Uterus (tissue), 3 donors: ENCODE measurements at regions not wholly inside any gene's neighbourhood (a gene's known extent, or its start where the extent isn't known, plus 50 kb on each side); places are given as distances from the start of the nearest gene placed in this dataset.
"Not testable (repeated sequence)": the region's sequence is repeated elsewhere in the genome, so short reads cannot be mapped to it uniquely, and the experiment has no call there.

Source experiments
- DNase-seq, 2 donors: peaks; one replicate each; pipeline ENCODE4 v3.0.0-alpha.2; 2019 to 2020
- H3K27ac ChIP-seq, 2 donors: fragments of 200-600 bp; sonication (generic); 1 replicate in 1 of 2; 2 replicates in 1 of 2; pipeline ENCODE4 v1.5.1; 2016 to 2018
- H3K27me3 ChIP-seq, 2 donors: fragments of 200-600 bp; sonication (generic); one replicate each; pipeline ENCODE4 v1.5.1; 2018 to 2019; ENCODE audit warnings: control low read depth in 1 of 2
- H3K36me3 ChIP-seq, 2 donors: fragments of 200-600 bp; sonication (generic); one replicate each; pipeline ENCODE4 v1.5.1; 2019; ENCODE audit warnings: control low read depth in 1 of 2
- H3K4me1 ChIP-seq, 2 donors: fragments of 200-600 bp; sonication (generic); one replicate each; pipeline ENCODE4 v1.5.1; 2018 to 2019; ENCODE audit warnings: control low read depth in 1 of 2
- H3K4me3 ChIP-seq, 2 donors: fragments of 200-600 bp; sonication (generic); 1 replicate in 1 of 2; 2 replicates in 1 of 2; pipeline ENCODE4 v1.5.1; 2018 to 2019; ENCODE audit warnings: mild to moderate bottlenecking in 1 of 2
- H3K9me3 ChIP-seq, 2 donors: fragments of 200-600 bp; sonication (generic); one replicate each; pipeline ENCODE4 v1.5.1; 2019; ENCODE audit warnings: control low read depth in 1 of 2
- POLR2A ChIP-seq, 2 donors: fragments of 450-650 bp; IDR thresholded peaks; one replicate each; pipeline ENCODE4 v1.6.1; 2016; ENCODE audit warnings: antibody characterized with exemption in 2 of 2, mild to moderate bottlenecking in 1 of 2, moderate library complexity in 1 of 2
- intact Hi-C: fragments of 100-400 bp; cut with DNase I; formaldehyde crosslinking; loops from one replicate; pipeline ENCODE4 v1.15.1; 2023; ENCODE audit warnings: low total_unique reads
- TF ChIP-seq, protein P1 (sequence below), 4 experiments: fragments of 200-600 bp in 2 of 4; fragments of 450-650 bp in 2 of 4; sonication (generic) in 2 of 4; IDR thresholded peaks; one replicate each; pipeline ENCODE4 v1.5.1; 2016 to 2019; ENCODE audit warnings: antibody characterized with exemption in 4 of 4, mild to moderate bottlenecking in 2 of 4, moderate library complexity in 1 of 4
- donor health status: DM: yes; HTN: yes; CAD: no.

DNA sequence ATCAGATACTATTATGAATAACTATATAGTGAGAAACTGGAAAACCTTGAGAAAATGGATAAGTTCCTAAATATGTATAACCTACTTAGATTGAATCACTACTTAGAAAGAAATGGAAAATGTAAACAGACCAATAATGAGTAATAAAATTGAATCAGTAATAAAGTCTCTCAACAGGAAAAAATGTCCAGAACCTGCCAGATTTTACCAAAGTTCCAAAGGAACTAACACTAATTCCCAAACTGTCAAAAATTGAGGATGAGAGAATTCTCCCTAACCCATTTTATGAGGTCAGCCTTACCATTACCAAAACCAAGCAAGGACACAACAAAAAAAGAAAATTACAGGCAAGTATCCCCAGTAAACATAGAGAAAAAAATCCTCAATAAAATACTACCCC is 272.0 kb downstream of the RPAP3 start:
- Histone ChIP-seq H3K4me3 (no peak overlapping the region), H3K36me3 (no peaks in the 10 kb centered on the region), H3K27me3 (no peaks in the 10 kb centered on the region), H3K4me1 (no peaks in the 10 kb centered on the region), H3K27ac (no peak overlapping the region), H3K9me3 (no peaks in the 10 kb centered on the region)
- TF ChIP-seq, protein P1, sequence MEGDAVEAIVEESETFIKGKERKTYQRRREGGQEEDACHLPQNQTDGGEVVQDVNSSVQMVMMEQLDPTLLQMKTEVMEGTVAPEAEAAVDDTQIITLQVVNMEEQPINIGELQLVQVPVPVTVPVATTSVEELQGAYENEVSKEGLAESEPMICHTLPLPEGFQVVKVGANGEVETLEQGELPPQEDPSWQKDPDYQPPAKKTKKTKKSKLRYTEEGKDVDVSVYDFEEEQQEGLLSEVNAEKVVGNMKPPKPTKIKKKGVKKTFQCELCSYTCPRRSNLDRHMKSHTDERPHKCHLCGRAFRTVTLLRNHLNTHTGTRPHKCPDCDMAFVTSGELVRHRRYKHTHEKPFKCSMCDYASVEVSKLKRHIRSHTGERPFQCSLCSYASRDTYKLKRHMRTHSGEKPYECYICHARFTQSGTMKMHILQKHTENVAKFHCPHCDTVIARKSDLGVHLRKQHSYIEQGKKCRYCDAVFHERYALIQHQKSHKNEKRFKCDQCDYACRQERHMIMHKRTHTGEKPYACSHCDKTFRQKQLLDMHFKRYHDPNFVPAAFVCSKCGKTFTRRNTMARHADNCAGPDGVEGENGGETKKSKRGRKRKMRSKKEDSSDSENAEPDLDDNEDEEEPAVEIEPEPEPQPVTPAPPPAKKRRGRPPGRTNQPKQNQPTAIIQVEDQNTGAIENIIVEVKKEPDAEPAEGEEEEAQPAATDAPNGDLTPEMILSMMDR (IDR thresholded peaks at IDR 0.05), result no peak
- no peak for TF ChIP-seq POLR2A (IDR thresholded peaks at IDR 0.05)
- no peak for DNase-seq
- intact Hi-C loops, result no loop called here

DNA sequence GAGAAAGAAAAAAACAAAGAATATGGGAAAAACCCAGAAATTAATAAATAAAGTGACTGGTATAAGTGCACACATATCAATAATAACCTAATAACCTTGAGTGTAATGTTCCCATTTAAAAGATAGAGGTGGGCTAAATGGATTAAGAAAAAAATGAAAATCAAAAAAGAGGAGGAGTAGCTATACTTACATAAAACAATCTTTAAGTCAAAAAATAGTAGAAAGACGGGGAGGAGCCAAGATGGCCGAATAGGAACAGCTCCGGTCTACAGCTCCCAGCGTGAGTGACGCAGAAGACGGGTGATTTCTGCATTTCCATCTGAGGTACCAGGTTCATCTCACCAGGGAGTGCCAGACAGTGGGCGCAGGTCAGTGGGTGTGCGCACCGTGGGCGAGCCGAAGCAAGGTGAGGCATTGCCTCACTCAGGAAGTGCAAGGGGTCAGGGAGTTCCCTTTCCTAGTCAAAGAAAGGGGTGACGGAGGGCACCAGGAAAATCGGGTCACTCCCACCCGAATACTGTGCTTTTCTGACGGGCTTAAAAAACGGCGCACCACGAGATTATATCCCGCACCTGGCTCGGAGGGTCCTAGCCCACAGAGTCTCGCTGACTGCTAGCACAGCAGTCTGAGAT is 279.0 kb downstream of the RPAP3 start:
- H3K9me3 ChIP-seq, intact Hi-C loops, DNase-seq: not testable (repeated sequence)

DNA sequence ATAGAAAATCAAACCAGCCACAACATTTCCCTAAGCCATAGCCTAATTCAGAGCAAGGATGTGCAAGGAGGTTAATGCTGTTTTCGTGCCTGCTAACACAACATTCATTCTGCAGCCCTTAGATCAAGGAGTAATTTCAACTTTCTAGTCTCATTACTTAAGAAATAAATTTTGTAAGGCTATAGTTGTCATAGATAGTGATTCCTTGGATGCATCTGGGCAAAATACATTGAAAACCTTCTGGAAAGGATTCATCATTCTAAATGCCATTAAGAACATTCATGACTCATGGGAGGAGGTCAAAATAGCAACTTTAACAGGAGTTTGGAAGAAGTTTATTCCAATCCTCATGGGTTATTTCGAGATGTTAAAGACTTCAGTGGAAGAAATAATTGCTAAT is 283.2 kb downstream of the RPAP3 start:
- no peak for TF ChIP-seq POLR2A (IDR thresholded peaks at IDR 0.05)
- TF ChIP-seq, protein P1 (IDR thresholded peaks at IDR 0.05), result no peak
- intact Hi-C loops, result no loop called here

More for the DNA sequence above, 279.0 kb downstream of the RPAP3 start:
- not testable (repeated sequence) for H3K4me1 ChIP-seq, H3K27me3 ChIP-seq, H3K4me3 ChIP-seq, H3K27ac ChIP-seq, H3K36me3 ChIP-seq

DNA sequence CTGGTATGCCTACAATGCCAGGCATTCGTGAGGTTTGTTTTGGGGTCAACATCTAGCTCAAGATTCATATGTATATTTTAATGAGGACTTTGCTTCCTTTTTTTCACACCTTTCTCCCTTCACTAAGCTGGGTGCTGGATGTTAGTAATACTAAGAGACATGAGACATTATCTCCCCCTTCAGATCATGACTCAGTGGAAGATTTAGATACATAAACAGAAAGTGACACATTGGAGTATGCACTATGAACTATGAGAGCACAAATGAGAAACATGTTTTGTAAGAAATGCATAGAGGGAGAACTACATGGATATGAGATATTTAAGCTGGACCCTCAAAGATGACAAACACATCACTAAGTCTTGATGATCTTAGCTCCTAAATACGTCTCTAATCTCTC is 286.3 kb downstream of the RPAP3 start:
- Histone ChIP-seq H3K9me3 (no peaks in the 10 kb centered on the region), H3K27me3 (no peaks in the 10 kb centered on the region), H3K36me3 (no peaks in the 10 kb centered on the region), H3K4me1 (no peaks in the 10 kb centered on the region), H3K4me3 (no peak overlapping the region), H3K27ac (no peak overlapping the region)
- intact Hi-C loops, result no loop called here
- TF ChIP-seq POLR2A (IDR thresholded peaks at IDR 0.05), result no peak
- TF ChIP-seq, protein P1 (IDR thresholded peaks at IDR 0.05), result no peak
- no peak for DNase-seq

More for the DNA sequence above, 283.2 kb downstream of the RPAP3 start:
- Histone ChIP-seq H3K36me3 (no peaks in the 10 kb centered on the region), H3K4me1 (no peaks in the 10 kb centered on the region), H3K9me3 (no peaks in the 10 kb centered on the region), H3K27me3 (no peaks in the 10 kb centered on the region), H3K27ac (no peak overlapping the region), H3K4me3 (no peak overlapping the region)
- no peak for DNase-seq

DNA sequence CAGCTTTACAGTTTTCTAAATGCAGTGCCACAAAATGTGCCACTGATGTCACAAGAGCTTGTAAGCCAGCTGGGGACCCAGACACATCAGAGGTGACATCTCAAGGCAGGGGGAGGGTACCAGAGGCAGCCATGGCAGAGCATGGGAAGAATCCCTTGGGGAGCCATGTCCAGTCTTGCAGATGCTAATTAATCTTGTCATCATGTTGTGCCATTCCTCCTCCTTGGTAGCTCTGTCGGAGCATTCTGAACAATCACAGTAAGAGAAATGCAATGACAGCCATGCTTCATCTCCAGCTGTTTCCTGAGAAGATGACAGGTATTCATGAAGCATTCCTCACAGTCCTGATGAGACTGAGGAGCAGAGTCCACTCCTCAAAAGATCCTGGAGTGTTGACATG is 287.9 kb downstream of the RPAP3 start:
- no peak for DNase-seq
- H3K9me3 ChIP-seq, result no peaks in the 10 kb centered on the region
- no peaks in the 10 kb centered on the region for H3K36me3 ChIP-seq
- H3K27me3 ChIP-seq, result no peaks in the 10 kb centered on the region
- H3K4me3 ChIP-seq, result no peak overlapping the region
- intact Hi-C loops, result no loop called here
- H3K4me1 ChIP-seq, result no peaks in the 10 kb centered on the region
- TF ChIP-seq, protein P1 (IDR thresholded peaks at IDR 0.05), result no peak
- no peak for TF ChIP-seq POLR2A (IDR thresholded peaks at IDR 0.05)
- H3K27ac ChIP-seq, result no peak overlapping the region

DNA sequence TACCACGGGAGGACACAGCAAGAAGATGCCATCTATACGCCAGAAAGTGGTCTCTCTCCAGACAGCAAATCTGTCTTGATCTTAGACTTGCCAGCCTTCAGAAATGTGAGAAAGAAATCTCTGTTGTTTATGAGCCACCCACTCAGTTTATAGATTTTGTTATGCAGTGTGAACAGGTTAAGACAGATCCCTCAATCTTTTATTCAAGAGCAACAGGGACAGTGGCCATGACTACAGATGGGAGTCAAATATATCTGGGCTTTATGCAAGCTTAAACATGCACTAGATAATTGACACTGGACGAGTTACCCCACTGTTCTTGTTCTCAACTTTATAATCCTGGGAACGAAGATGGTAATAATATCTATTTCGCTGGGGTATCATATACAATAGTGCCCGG is 288.7 kb downstream of the RPAP3 start:
- Histone ChIP-seq H3K9me3 (no peaks in the 10 kb centered on the region), H3K36me3 (no peaks in the 10 kb centered on the region), H3K27ac (no peak overlapping the region), H3K4me1 (no peaks in the 10 kb centered on the region), H3K27me3 (no peaks in the 10 kb centered on the region), H3K4me3 (no peak overlapping the region)
- no peak for TF ChIP-seq POLR2A (IDR thresholded peaks at IDR 0.05)
- TF ChIP-seq, protein P1 (IDR thresholded peaks at IDR 0.05), result no peak
- intact Hi-C loops, result no loop called here
- no peak for DNase-seq
